ENCODE measurements at regions not wholly inside any gene's neighbourhood (a gene's known extent, or its start where the extent isn't known, plus 50 kb on each side); places are given as distances from the start of the nearest gene placed in this dataset.

DNA sequence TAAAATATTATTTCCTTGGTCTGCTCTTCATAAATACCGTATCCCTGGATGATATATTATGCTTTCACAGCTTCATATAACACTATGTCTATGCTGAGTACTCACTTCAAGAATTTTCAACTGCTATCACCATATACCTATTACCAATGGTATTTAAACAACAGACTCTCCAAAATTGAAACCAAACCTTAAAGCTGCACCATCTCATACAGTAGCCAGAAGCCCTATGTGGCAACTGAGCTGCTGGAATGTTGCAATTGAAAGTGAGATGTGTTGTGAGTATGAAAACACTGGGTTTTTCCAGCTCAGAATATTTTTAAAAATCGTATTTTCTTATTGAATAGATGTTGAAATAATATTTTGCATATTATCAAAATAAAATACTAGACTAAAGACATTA is 130.1 kb upstream of the GOLGA6L6 start:
- TF ChIP-seq, protein P1, sequence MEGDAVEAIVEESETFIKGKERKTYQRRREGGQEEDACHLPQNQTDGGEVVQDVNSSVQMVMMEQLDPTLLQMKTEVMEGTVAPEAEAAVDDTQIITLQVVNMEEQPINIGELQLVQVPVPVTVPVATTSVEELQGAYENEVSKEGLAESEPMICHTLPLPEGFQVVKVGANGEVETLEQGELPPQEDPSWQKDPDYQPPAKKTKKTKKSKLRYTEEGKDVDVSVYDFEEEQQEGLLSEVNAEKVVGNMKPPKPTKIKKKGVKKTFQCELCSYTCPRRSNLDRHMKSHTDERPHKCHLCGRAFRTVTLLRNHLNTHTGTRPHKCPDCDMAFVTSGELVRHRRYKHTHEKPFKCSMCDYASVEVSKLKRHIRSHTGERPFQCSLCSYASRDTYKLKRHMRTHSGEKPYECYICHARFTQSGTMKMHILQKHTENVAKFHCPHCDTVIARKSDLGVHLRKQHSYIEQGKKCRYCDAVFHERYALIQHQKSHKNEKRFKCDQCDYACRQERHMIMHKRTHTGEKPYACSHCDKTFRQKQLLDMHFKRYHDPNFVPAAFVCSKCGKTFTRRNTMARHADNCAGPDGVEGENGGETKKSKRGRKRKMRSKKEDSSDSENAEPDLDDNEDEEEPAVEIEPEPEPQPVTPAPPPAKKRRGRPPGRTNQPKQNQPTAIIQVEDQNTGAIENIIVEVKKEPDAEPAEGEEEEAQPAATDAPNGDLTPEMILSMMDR (IDR thresholded peaks at IDR 0.05; ENCODE audit: low read depth, low read length, poor library complexity, severe bottlenecking): no peak
- TF ChIP-seq EZH2phosphoT487 (IDR thresholded peaks at IDR 0.05; ENCODE audit: borderline replicate concordance, low read length): no peak
